ENCODE measurements at regions not wholly inside any gene's neighbourhood (a gene's known extent, or its start where the extent isn't known, plus 50 kb on each side); places are given as distances from the start of the nearest gene placed in this dataset.

DNA sequence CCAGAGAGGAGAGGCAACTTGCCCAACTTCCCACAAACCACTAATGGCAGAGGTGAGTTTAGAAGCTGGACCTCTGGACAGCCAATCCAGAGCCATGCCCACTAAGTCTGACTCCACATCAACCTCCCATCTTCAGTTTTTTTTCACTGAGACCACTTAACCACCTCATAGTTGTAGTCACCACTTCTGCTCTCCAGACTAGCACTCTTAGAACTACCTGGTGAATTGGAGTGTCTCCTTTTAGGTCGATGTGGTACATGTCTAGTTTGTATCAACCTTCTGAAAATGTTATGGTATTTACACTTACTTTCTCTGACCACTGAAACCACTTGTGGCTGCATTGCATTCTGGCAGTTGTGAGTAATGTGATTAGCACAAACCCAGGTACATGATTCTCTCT is 743.6 kb upstream of the FANCL start:
- no peak for DNase-seq (ENCODE audit: low read depth)
- H3K4me3 ChIP-seq (ENCODE audit: low read depth, low read length), result no peak overlapping the region
- TF ChIP-seq, protein P1, sequence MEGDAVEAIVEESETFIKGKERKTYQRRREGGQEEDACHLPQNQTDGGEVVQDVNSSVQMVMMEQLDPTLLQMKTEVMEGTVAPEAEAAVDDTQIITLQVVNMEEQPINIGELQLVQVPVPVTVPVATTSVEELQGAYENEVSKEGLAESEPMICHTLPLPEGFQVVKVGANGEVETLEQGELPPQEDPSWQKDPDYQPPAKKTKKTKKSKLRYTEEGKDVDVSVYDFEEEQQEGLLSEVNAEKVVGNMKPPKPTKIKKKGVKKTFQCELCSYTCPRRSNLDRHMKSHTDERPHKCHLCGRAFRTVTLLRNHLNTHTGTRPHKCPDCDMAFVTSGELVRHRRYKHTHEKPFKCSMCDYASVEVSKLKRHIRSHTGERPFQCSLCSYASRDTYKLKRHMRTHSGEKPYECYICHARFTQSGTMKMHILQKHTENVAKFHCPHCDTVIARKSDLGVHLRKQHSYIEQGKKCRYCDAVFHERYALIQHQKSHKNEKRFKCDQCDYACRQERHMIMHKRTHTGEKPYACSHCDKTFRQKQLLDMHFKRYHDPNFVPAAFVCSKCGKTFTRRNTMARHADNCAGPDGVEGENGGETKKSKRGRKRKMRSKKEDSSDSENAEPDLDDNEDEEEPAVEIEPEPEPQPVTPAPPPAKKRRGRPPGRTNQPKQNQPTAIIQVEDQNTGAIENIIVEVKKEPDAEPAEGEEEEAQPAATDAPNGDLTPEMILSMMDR (IDR thresholded peaks at IDR 0.05; ENCODE audit: insufficient read depth, low read length), result no peak

DNA sequence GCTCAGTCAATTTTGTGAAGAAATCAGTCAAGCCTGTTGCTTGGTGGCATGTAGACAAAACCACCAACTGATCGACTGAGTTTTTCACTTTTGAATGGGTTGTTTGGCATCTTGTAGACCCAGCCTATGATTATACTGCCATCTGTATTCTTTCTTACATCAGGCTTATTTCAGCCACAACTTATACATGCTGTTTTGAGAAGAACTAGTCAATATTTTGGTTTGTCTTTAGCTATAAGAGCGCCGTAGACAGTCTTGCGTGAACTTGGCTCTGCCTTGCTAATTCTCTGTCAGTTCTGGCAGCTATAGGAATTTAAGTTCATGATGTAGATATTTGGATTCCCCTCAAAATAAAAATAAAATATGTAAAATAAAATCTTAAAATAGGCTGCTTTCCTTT is 742.0 kb upstream of the FANCL start:
- H3K4me3 ChIP-seq (ENCODE audit: low read depth, low read length), result no peak overlapping the region
- TF ChIP-seq, protein P1 (IDR thresholded peaks at IDR 0.05; ENCODE audit: insufficient read depth, low read length), result no peak
- DNase-seq (ENCODE audit: low read depth), result no peak

DNA sequence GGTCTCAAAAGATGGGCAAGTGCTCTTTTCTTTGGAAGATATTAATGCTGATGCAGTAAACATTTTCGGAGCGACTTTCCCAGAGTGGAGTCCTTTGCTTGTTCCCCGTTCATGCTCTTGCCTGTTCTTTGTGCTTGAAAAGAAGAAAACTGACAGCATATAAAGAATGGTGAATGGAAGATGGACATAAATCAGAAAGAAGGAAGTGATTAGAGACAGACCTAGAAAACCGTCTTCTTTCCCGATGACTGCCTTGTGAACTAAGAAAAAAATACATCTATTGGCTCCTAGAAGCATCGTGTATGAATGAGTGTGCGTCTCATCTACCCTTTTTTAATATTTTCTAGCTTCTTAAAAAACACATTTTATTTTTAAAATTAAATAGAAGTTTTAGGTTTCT is 740.1 kb upstream of the FANCL start:
- H3K4me3 ChIP-seq (ENCODE audit: low read depth, low read length), result no peak overlapping the region
- TF ChIP-seq, protein P1 (IDR thresholded peaks at IDR 0.05; ENCODE audit: insufficient read depth, low read length), result no peak
- DNase-seq (ENCODE audit: low read depth), result no peak

DNA sequence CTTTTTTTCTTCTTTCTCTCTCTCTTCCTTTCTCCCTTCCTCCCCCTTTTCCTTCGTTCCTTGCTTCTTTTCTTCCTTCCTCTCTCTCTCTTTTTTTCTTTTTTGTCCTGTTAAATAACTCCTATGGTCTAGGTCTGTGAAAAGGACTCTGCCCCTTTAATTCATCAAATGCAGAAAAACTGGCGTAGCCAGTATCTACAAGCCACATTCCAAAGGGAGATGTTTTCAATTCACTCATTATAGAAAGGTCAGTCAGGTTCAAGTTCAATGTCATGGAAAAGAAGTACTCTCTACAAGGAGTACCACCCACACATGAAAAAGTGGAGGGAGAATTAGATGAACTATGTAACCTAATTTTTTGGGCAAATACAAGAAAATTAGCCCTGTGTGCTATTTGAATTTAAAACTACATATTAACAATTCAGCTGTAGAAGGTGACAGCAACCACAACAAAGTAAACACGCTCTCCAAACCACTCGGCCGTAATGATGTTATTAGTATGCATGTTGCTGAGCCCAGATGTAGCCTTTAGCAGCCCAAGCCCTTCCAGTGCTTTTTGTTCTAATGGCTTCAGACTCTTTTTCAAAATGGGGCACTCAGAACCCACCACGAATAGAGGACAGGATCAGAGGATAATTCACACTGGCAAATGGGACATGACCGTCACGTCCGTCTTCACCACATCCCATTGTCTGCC is 735.4 kb upstream of the FANCL start:
- TF ChIP-seq, protein P1 (IDR thresholded peaks at IDR 0.05; ENCODE audit: insufficient read depth, low read length), result no peak
- no peak overlapping the region for H3K4me3 ChIP-seq (ENCODE audit: low read depth, low read length)
- no peak for DNase-seq (ENCODE audit: low read depth)

DNA sequence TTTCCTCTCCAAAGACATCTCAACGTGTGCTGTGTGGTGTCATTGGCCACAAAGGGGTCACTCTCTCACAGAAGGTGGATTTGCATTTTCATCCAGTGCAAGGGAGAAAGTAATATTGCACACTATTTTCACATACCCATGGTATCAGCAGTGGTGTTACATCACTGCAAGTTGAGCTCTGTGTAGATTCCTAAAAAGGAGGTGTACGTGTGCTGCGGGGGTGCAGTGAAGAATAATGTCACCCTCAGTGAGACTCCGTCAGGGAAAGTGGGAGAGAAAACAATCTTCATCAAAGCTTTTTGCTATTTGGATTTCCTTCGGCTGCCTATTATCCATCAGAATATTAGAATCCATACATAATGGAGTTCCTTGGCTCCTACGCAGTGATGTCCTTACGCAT is 733.8 kb upstream of the FANCL start:
- no peak overlapping the region for H3K4me3 ChIP-seq (ENCODE audit: low read depth, low read length)
- TF ChIP-seq, protein P1 (IDR thresholded peaks at IDR 0.05; ENCODE audit: insufficient read depth, low read length), result no peak
- no peak for DNase-seq (ENCODE audit: low read depth)

DNA sequence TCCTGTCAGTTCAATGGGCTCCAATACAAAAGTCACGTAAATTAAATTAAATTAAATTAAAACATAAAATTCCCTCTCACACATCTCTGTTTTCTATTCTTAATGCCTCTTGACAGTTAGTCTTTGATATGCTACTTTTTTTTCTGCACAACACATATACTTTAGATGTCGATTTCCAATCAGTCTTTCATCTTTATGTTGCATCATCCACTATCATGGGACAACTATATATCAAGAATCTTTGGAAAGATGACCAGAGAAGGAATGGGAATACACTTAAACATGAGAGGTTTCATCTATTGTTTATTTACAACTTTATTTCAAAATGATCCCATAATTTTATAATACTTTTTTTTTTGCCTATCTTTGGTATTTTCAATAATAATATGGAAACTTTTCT is 733.3 kb upstream of the FANCL start:
- no peak for DNase-seq (ENCODE audit: low read depth)
- TF ChIP-seq, protein P1 (IDR thresholded peaks at IDR 0.05; ENCODE audit: insufficient read depth, low read length), result no peak
- H3K4me3 ChIP-seq (ENCODE audit: low read depth, low read length), result no peak overlapping the region

DNA sequence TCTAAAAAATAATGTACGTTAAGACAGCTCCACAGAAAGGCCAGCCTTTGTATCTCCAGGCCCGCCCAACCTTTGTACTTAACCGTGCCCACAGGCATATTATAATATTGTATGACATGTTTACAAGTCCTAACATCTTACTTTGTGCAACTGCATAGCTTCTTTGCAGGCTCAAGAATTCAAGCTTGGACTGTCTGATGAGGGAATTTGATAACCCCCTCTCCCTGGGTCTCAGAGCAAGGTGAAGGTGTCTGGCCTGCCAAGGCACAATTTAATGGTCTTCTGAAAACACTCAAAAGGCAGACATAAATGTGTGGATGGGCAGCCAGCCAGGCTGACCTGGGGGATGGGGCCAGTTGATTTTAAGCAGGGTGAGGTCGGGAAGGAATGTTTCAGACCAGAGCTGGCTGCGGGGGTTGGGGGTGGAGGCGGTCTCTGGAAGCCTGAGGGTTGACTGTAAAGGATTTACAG is 732.7 kb upstream of the FANCL start:
- TF ChIP-seq, protein P1 (IDR thresholded peaks at IDR 0.05; ENCODE audit: insufficient read depth, low read length), result no peak
- no peak overlapping the region for H3K4me3 ChIP-seq (ENCODE audit: low read depth, low read length)
- DNase-seq (ENCODE audit: low read depth), result no peak

Data from fibroblast of the aortic adventitia (primary cell).